ENCODE measurements at regions not wholly inside any gene's neighbourhood (a gene's known extent, or its start where the extent isn't known, plus 50 kb on each side); places are given as distances from the start of the nearest gene placed in this dataset.

DNA sequence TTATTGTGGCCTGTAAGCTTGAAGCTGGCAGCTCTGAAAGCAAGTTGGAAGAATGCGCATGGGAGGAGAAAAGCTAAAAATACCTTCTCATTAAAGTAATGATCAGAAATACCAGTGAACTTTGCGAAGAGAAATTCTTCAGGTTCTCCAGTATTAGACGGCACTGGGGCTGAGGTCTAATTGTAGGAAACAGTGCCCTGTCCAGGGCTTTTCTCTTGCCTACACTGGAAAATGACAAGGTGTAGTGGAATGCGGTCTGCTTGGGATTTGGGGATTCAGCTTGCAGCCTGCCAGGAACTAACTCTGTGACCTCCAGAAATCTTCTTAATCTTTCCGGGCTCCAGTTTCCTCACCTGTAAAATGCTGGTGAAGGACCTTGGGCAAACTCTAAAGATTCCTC, 53.3 kb upstream of the KCNJ16 start:
- no peak for TF ChIP-seq CTCF (IDR thresholded peaks at IDR 0.05; ENCODE audit: poor library complexity, severe bottlenecking)
- TF ChIP-seq SMC3 (conservative IDR thresholded peaks at IDR 0.05; ENCODE audit: poor library complexity): no peak
- TF ChIP-seq POLR2AphosphoS5 (IDR thresholded peaks at IDR 0.05): no peak
- TF ChIP-seq TAF1 (IDR thresholded peaks at IDR 0.05; ENCODE audit: low read depth): no peak
- TF ChIP-seq, protein P1, sequence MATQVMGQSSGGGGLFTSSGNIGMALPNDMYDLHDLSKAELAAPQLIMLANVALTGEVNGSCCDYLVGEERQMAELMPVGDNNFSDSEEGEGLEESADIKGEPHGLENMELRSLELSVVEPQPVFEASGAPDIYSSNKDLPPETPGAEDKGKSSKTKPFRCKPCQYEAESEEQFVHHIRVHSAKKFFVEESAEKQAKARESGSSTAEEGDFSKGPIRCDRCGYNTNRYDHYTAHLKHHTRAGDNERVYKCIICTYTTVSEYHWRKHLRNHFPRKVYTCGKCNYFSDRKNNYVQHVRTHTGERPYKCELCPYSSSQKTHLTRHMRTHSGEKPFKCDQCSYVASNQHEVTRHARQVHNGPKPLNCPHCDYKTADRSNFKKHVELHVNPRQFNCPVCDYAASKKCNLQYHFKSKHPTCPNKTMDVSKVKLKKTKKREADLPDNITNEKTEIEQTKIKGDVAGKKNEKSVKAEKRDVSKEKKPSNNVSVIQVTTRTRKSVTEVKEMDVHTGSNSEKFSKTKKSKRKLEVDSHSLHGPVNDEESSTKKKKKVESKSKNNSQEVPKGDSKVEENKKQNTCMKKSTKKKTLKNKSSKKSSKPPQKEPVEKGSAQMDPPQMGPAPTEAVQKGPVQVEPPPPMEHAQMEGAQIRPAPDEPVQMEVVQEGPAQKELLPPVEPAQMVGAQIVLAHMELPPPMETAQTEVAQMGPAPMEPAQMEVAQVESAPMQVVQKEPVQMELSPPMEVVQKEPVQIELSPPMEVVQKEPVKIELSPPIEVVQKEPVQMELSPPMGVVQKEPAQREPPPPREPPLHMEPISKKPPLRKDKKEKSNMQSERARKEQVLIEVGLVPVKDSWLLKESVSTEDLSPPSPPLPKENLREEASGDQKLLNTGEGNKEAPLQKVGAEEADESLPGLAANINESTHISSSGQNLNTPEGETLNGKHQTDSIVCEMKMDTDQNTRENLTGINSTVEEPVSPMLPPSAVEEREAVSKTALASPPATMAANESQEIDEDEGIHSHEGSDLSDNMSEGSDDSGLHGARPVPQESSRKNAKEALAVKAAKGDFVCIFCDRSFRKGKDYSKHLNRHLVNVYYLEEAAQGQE (IDR thresholded peaks at IDR 0.05; ENCODE audit: borderline replicate concordance): no peak
